HG02642 (cell line): ENCODE measurements at regions not wholly inside any gene's neighbourhood (a gene's known extent, or its start where the extent isn't known, plus 50 kb on each side); places are given as distances from the start of the nearest gene placed in this dataset.
"Not testable (repeated sequence)": the region's sequence is repeated elsewhere in the genome, so short reads cannot be mapped to it uniquely, and the experiment has no call there.

ENCODE experiments used
- ATAC-seq: cut with Tn5 transposase; IDR thresholded peaks from one replicate; pipeline ENCODE4 v1.9.1; 2021; ENCODE audit warnings: mild to moderate bottlenecking; ENCODE audit not compliant: unreplicated experiment, poor library complexity

- not testable (repeated sequence) for ATAC-seq
These were observed 67.1 kb upstream of the ZSCAN2 start for GRCh38 chr15:84533705-84534104.

GRCh38 chr15:84534561-84535235 lies 66.1 kb upstream of the ZSCAN2 start:
- not testable (repeated sequence) for ATAC-seq

- ATAC-seq = not testable (repeated sequence)
These were observed 64.6 kb upstream of the ZSCAN2 start for GRCh38 chr15:84536181-84536580.

GRCh38 chr15:84544586-84544985 lies 56.2 kb upstream of the ZSCAN2 start:
- ATAC-seq = not testable (repeated sequence)

- ATAC-seq = not testable (repeated sequence)
These were observed 53.7 kb upstream of the ZSCAN2 start for GRCh38 chr15:84547150-84547549.

- ATAC-seq = not testable (repeated sequence)
These were observed 50.3 kb upstream of the ZSCAN2 start for GRCh38 chr15:84550503-84550902.
